ENCODE measurements at regions not wholly inside any gene's neighbourhood (a gene's known extent, or its start where the extent isn't known, plus 50 kb on each side); places are given as distances from the start of the nearest gene placed in this dataset.

- POLR2A ChIA-PET: no interaction called here
- no peaks in the 10 kb centered on the region for H3K27me3 Mint-ChIP-seq
- H3K36me3 Mint-ChIP-seq (ENCODE audit: low read depth): no peaks in the 10 kb centered on the region
- no peak for DNase-seq
- H3K4me1 Mint-ChIP-seq: peaks cover 8% of the 10 kb centered on the region
- H3K9me3 Mint-ChIP-seq: no peaks in the 10 kb centered on the region
- H3K4me3 Mint-ChIP-seq: no peak overlapping the region
- H3K27ac Mint-ChIP-seq: no peak overlapping the region
- CTCF ChIA-PET: interaction anchor here (0.9 to 1.3 kb wide), 2 partner anchors 270 to 434 kb away, joined by 3 read pairs; no protein-coding TSS in a partner anchor
Observed at GRCh38 chr10:88119160-88119559, 255.7 kb downstream of the PTEN start.

GRCh38 chr10:88120075-88120474, 256.6 kb downstream of the PTEN start:
- Mint-ChIP-seq H3K4me1 (peaks cover 5% of the 10 kb centered on the region), H3K27ac (no peak overlapping the region), H3K4me3 (no peak overlapping the region), H3K27me3 (no peaks in the 10 kb centered on the region), H3K9me3 (no peaks in the 10 kb centered on the region), H3K36me3 (ENCODE audit: low read depth) (no peaks in the 10 kb centered on the region)
- ChIA-PET CTCF (interaction anchor here (0.7 kb wide), 1 partner anchor 270 kb away, joined by 3 read pairs; no protein-coding TSS in a partner anchor), POLR2A (no interaction called here)
- DNase-seq: no peak

GRCh38 chr10:88120599-88121333, 257.3 kb downstream of the PTEN start:
- CTCF ChIA-PET: interaction anchor here (0.7 kb wide), 2 partner anchors 13 to 269 kb away, joined by 3 read pairs; no protein-coding TSS in a partner anchor
- H3K36me3 Mint-ChIP-seq (ENCODE audit: low read depth): no peaks in the 10 kb centered on the region

GRCh38 chr10:88121361-88121760, 257.9 kb downstream of the PTEN start:
- no peak overlapping the region for H3K27ac Mint-ChIP-seq
- no peak overlapping the region for H3K4me3 Mint-ChIP-seq
- H3K4me1 Mint-ChIP-seq: peaks cover 5% of the 10 kb centered on the region
- CTCF ChIA-PET: interaction anchor here (0.7 to 0.9 kb wide), 2 partner anchors 9 to 13 kb away, joined by 3 read pairs; no protein-coding TSS in a partner anchor
- H3K9me3 Mint-ChIP-seq: no peaks in the 10 kb centered on the region
- no peak for DNase-seq
- POLR2A ChIA-PET: interaction anchor here (1.2 kb wide), 1 partner anchor 9 kb away, joined by 3 read pairs; no protein-coding TSS in a partner anchor
- no peaks in the 10 kb centered on the region for H3K36me3 Mint-ChIP-seq (ENCODE audit: low read depth)
- H3K27me3 Mint-ChIP-seq: peaks cover 2% of the 10 kb centered on the region

More at GRCh38 chr10:88120599-88121333, 257.3 kb downstream of the PTEN start:
- H3K9me3 Mint-ChIP-seq: no peaks in the 10 kb centered on the region
- peaks cover 5% of the 10 kb centered on the region for H3K4me1 Mint-ChIP-seq
- H3K27me3 Mint-ChIP-seq: no peaks in the 10 kb centered on the region
- no peak overlapping the region for H3K4me3 Mint-ChIP-seq
- DNase-seq: no peak
- POLR2A ChIA-PET: interaction anchor here (1.2 kb wide), 1 partner anchor 8 kb away, joined by 3 read pairs; no protein-coding TSS in a partner anchor
- no peak overlapping the region for H3K27ac Mint-ChIP-seq

GRCh38 chr10:88122145-88122544, 258.7 kb downstream of the PTEN start:
- no peak overlapping the region for H3K27ac Mint-ChIP-seq
- H3K27me3 Mint-ChIP-seq: peaks cover 2% of the 10 kb centered on the region
- no peak overlapping the region for H3K4me3 Mint-ChIP-seq
- H3K9me3 Mint-ChIP-seq: no peaks in the 10 kb centered on the region
- DNase-seq: no peak
- no peaks in the 10 kb centered on the region for H3K36me3 Mint-ChIP-seq (ENCODE audit: low read depth)
- POLR2A ChIA-PET: interaction anchor here (1.2 kb wide), 1 partner anchor 9 kb away, joined by 3 read pairs; no protein-coding TSS in a partner anchor
- peaks cover 8% of the 10 kb centered on the region for H3K4me1 Mint-ChIP-seq
- CTCF ChIA-PET: interaction anchor here (0.9 kb wide), 1 partner anchor 8 kb away, joined by 3 read pairs; no protein-coding TSS in a partner anchor

- peaks cover 8% of the 10 kb centered on the region for H3K4me1 Mint-ChIP-seq
- ChIA-PET CTCF (no interaction called here), POLR2A (no interaction called here)
- H3K36me3 Mint-ChIP-seq (ENCODE audit: low read depth): no peaks in the 10 kb centered on the region
- H3K9me3 Mint-ChIP-seq: no peaks in the 10 kb centered on the region
- H3K27me3 Mint-ChIP-seq: peaks cover 2% of the 10 kb centered on the region
- DNase-seq: no peak
- no peak overlapping the region for H3K4me3 Mint-ChIP-seq
- no peak overlapping the region for H3K27ac Mint-ChIP-seq
Observed at GRCh38 chr10:88122576-88122975, 259.2 kb downstream of the PTEN start.

GRCh38 chr10:88125766-88126165, 262.3 kb downstream of the PTEN start:
- Mint-ChIP-seq H3K4me3 (no peak overlapping the region), H3K27ac (no peak overlapping the region), H3K9me3 (peaks cover 2% of the 10 kb centered on the region), H3K36me3 (ENCODE audit: low read depth) (no peaks in the 10 kb centered on the region), H3K27me3 (peaks cover 2% of the 10 kb centered on the region), H3K4me1 (peaks cover 3% of the 10 kb centered on the region)
- CTCF ChIA-PET: no interaction called here
- no peak for DNase-seq
- POLR2A ChIA-PET: no interaction called here

- H3K4me1 Mint-ChIP-seq: peaks cover 3% of the 10 kb centered on the region
- no peak overlapping the region for H3K4me3 Mint-ChIP-seq
- H3K27ac Mint-ChIP-seq: no peak overlapping the region
- H3K36me3 Mint-ChIP-seq (ENCODE audit: low read depth): no peaks in the 10 kb centered on the region
- peaks cover 2% of the 10 kb centered on the region for H3K9me3 Mint-ChIP-seq
- H3K27me3 Mint-ChIP-seq: peaks cover 2% of the 10 kb centered on the region
- ChIA-PET CTCF (no interaction called here), POLR2A (no interaction called here)
- no peak for DNase-seq
Observed at GRCh38 chr10:88126699-88127098, 263.3 kb downstream of the PTEN start.

GRCh38 chr10:88127269-88127668, 263.8 kb downstream of the PTEN start:
- no peak overlapping the region for H3K4me3 Mint-ChIP-seq
- peaks cover 2% of the 10 kb centered on the region for H3K9me3 Mint-ChIP-seq
- ChIA-PET CTCF (no interaction called here), POLR2A (no interaction called here)
- H3K27me3 Mint-ChIP-seq: peaks cover 2% of the 10 kb centered on the region
- DNase-seq: no peak
- no peak overlapping the region for H3K27ac Mint-ChIP-seq
- H3K36me3 Mint-ChIP-seq (ENCODE audit: low read depth): no peaks in the 10 kb centered on the region
- H3K4me1 Mint-ChIP-seq: peaks cover 3% of the 10 kb centered on the region

- no peak for DNase-seq
- Mint-ChIP-seq H3K4me1 (peaks cover 3% of the 10 kb centered on the region), H3K36me3 (ENCODE audit: low read depth) (no peaks in the 10 kb centered on the region), H3K9me3 (peaks cover 2% of the 10 kb centered on the region), H3K27me3 (peaks cover 2% of the 10 kb centered on the region), H3K4me3 (no peak overlapping the region), H3K27ac (no peak overlapping the region)
- ChIA-PET CTCF (no interaction called here), POLR2A (no interaction called here)
Observed at GRCh38 chr10:88127766-88128165, 264.3 kb downstream of the PTEN start.

GRCh38 chr10:88129013-88129412, 265.6 kb downstream of the PTEN start:
- no peaks in the 10 kb centered on the region for H3K36me3 Mint-ChIP-seq (ENCODE audit: low read depth)
- H3K9me3 Mint-ChIP-seq: peaks cover 2% of the 10 kb centered on the region
- DNase-seq: no peak
- POLR2A ChIA-PET: no interaction called here
- H3K4me1 Mint-ChIP-seq: peaks cover 3% of the 10 kb centered on the region
- no peak overlapping the region for H3K4me3 Mint-ChIP-seq
- H3K27ac Mint-ChIP-seq: no peak overlapping the region
- peaks cover 2% of the 10 kb centered on the region for H3K27me3 Mint-ChIP-seq
- CTCF ChIA-PET: no interaction called here

GRCh38 chr10:88130912-88131311, 267.5 kb downstream of the PTEN start:
- H3K27me3 Mint-ChIP-seq: peaks cover under 1% of the 10 kb centered on the region
- peaks cover 3% of the 10 kb centered on the region for H3K4me1 Mint-ChIP-seq
- H3K27ac Mint-ChIP-seq: no peak overlapping the region
- ChIA-PET POLR2A (no interaction called here), CTCF (interaction anchor here (1.5 kb wide), 1 partner anchor 9 kb away, joined by 3 read pairs; no protein-coding TSS in a partner anchor)
- peaks cover 3% of the 10 kb centered on the region for H3K36me3 Mint-ChIP-seq (ENCODE audit: low read depth)
- peaks cover 6% of the 10 kb centered on the region for H3K9me3 Mint-ChIP-seq
- no peak for DNase-seq
- H3K4me3 Mint-ChIP-seq: no peak overlapping the region

GRCh38 chr10:88131511-88132139, 268.2 kb downstream of the PTEN start:
- H3K4me1 Mint-ChIP-seq: peaks cover under 1% of the 10 kb centered on the region
- H3K36me3 Mint-ChIP-seq (ENCODE audit: low read depth): peaks cover 3% of the 10 kb centered on the region
- peaks cover 6% of the 10 kb centered on the region for H3K9me3 Mint-ChIP-seq
- H3K4me3 Mint-ChIP-seq: no peak overlapping the region
- ChIA-PET POLR2A (interaction anchor here (1.2 kb wide), 1 partner anchor 15 kb away, joined by 3 read pairs; no protein-coding TSS in a partner anchor), CTCF (no interaction called here)
- no peaks in the 10 kb centered on the region for H3K27me3 Mint-ChIP-seq
- DNase-seq: no peak
- no peak overlapping the region for H3K27ac Mint-ChIP-seq

Data from activated CD4-positive, alpha-beta memory T cell treated with anti-CD3 and anti-CD28 coated beads, Interleukin-2, amount 10 ng/mL, durations not matched to agents 7 days and 5 days (primary cell).